ENCODE measurements at regions not wholly inside any gene's neighbourhood (a gene's known extent, or its start where the extent isn't known, plus 50 kb on each side); places are given as distances from the start of the nearest gene placed in this dataset.

- Histone ChIP-seq H3K27me3 (ENCODE audit: control insufficient read depth in 5 of 5, insufficient read depth in 4 of 5, low read length in 5 of 5) (no peaks in the 10 kb centered on the region), H3K9me3 (ENCODE audit: control insufficient read depth in 5 of 5, low read length in 5 of 5) (peaks cover 0 to 8% (median 3%) of the 10 kb centered on the region in 5 donors), H3K4me1 (ENCODE audit: control insufficient read depth in 5 of 5, insufficient read depth in 5 of 5, low read length in 5 of 5) (no peaks in the 10 kb centered on the region), H3K9ac (ENCODE audit: low read length in 5 of 5) (no peak overlapping the region), H3K27ac (ENCODE audit: low read depth, low read length) (no peak overlapping the region), H3K36me3 (ENCODE audit: control insufficient read depth in 5 of 5, insufficient read depth in 5 of 5, low read length in 5 of 5) (no peaks in the 10 kb centered on the region), H3K4me3 (ENCODE audit: low read depth in 1 of 5, low read length in 5 of 5) (no peak overlapping the region)
These were observed 321.7 kb downstream of the ZNF621 start for GRCh38 chr3:40846451-40846850.

GRCh38 chr3:40847551-40847992 is 322.8 kb downstream of the ZNF621 start:
- Histone ChIP-seq H3K27me3 (ENCODE audit: control insufficient read depth in 5 of 5, insufficient read depth in 4 of 5, low read length in 5 of 5) (no peaks in the 10 kb centered on the region), H3K27ac (ENCODE audit: low read depth, low read length) (no peak overlapping the region), H3K36me3 (ENCODE audit: control insufficient read depth in 5 of 5, insufficient read depth in 5 of 5, low read length in 5 of 5) (no peaks in the 10 kb centered on the region), H3K4me3 (ENCODE audit: low read depth in 1 of 5, low read length in 5 of 5) (no peak overlapping the region), H3K9me3 (ENCODE audit: control insufficient read depth in 5 of 5, low read length in 5 of 5) (peaks cover 0 to 8% (median 3%) of the 10 kb centered on the region in 5 donors), H3K4me1 (ENCODE audit: control insufficient read depth in 5 of 5, insufficient read depth in 5 of 5, low read length in 5 of 5) (no peaks in the 10 kb centered on the region), H3K9ac (ENCODE audit: low read length in 5 of 5) (no peak overlapping the region)

- Histone ChIP-seq H3K4me3 (ENCODE audit: low read depth in 1 of 5, low read length in 5 of 5) (no peak overlapping the region), H3K36me3 (ENCODE audit: control insufficient read depth in 5 of 5, insufficient read depth in 5 of 5, low read length in 5 of 5) (no peaks in the 10 kb centered on the region), H3K27me3 (ENCODE audit: control insufficient read depth in 5 of 5, insufficient read depth in 4 of 5, low read length in 5 of 5) (no peaks in the 10 kb centered on the region), H3K27ac (ENCODE audit: low read depth, low read length) (no peak overlapping the region), H3K9me3 (ENCODE audit: control insufficient read depth in 5 of 5, low read length in 5 of 5) (peaks cover 0 to 8% (median 3%) of the 10 kb centered on the region in 5 donors), H3K9ac (ENCODE audit: low read length in 5 of 5) (no peak overlapping the region), H3K4me1 (ENCODE audit: control insufficient read depth in 5 of 5, insufficient read depth in 5 of 5, low read length in 5 of 5) (no peaks in the 10 kb centered on the region)
These were observed 323.7 kb downstream of the ZNF621 start for GRCh38 chr3:40848421-40848820.

- Histone ChIP-seq H3K9me3 (ENCODE audit: control insufficient read depth in 5 of 5, low read length in 5 of 5) (peaks cover 0 to 5% (median 0%) of the 10 kb centered on the region in 5 donors), H3K27me3 (ENCODE audit: control insufficient read depth in 5 of 5, insufficient read depth in 4 of 5, low read length in 5 of 5) (no peaks in the 10 kb centered on the region), H3K27ac (ENCODE audit: low read depth, low read length) (no peak overlapping the region), H3K4me1 (ENCODE audit: control insufficient read depth in 5 of 5, insufficient read depth in 5 of 5, low read length in 5 of 5) (no peaks in the 10 kb centered on the region), H3K9ac (ENCODE audit: low read length in 5 of 5) (no peak overlapping the region), H3K4me3 (ENCODE audit: low read depth in 1 of 5, low read length in 5 of 5) (no peak overlapping the region), H3K36me3 (ENCODE audit: control insufficient read depth in 5 of 5, insufficient read depth in 5 of 5, low read length in 5 of 5) (no peaks in the 10 kb centered on the region)
These were observed 326.1 kb downstream of the ZNF621 start for GRCh38 chr3:40850861-40851260.

- Histone ChIP-seq H3K27ac (ENCODE audit: low read depth, low read length) (no peak overlapping the region), H3K9ac (ENCODE audit: low read length in 5 of 5) (no peak overlapping the region), H3K27me3 (ENCODE audit: control insufficient read depth in 5 of 5, insufficient read depth in 4 of 5, low read length in 5 of 5) (no peaks in the 10 kb centered on the region), H3K4me1 (ENCODE audit: control insufficient read depth in 5 of 5, insufficient read depth in 5 of 5, low read length in 5 of 5) (no peaks in the 10 kb centered on the region), H3K36me3 (ENCODE audit: control insufficient read depth in 5 of 5, insufficient read depth in 5 of 5, low read length in 5 of 5) (no peaks in the 10 kb centered on the region), H3K4me3 (ENCODE audit: low read depth in 1 of 5, low read length in 5 of 5) (no peak overlapping the region), H3K9me3 (ENCODE audit: control insufficient read depth in 5 of 5, low read length in 5 of 5) (no peaks in the 10 kb centered on the region)
These were observed 327.1 kb downstream of the ZNF621 start for GRCh38 chr3:40851836-40852235.

- Histone ChIP-seq H3K4me3 (ENCODE audit: low read depth in 1 of 5, low read length in 5 of 5) (no peak overlapping the region), H3K27ac (ENCODE audit: low read depth, low read length) (no peak overlapping the region), H3K9me3 (ENCODE audit: control insufficient read depth in 5 of 5, low read length in 5 of 5) (no peaks in the 10 kb centered on the region), H3K27me3 (ENCODE audit: control insufficient read depth in 5 of 5, insufficient read depth in 4 of 5, low read length in 5 of 5) (no peaks in the 10 kb centered on the region), H3K36me3 (ENCODE audit: control insufficient read depth in 5 of 5, insufficient read depth in 5 of 5, low read length in 5 of 5) (no peaks in the 10 kb centered on the region), H3K4me1 (ENCODE audit: control insufficient read depth in 5 of 5, insufficient read depth in 5 of 5, low read length in 5 of 5) (no peaks in the 10 kb centered on the region), H3K9ac (ENCODE audit: low read length in 5 of 5) (no peak overlapping the region)
These were observed 328.0 kb downstream of the ZNF621 start for GRCh38 chr3:40852712-40853111.

GRCh38 chr3:40853474-40853873 is 328.7 kb downstream of the ZNF621 start:
- Histone ChIP-seq H3K36me3 (ENCODE audit: control insufficient read depth in 5 of 5, insufficient read depth in 5 of 5, low read length in 5 of 5) (no peaks in the 10 kb centered on the region), H3K4me1 (ENCODE audit: control insufficient read depth in 5 of 5, insufficient read depth in 5 of 5, low read length in 5 of 5) (no peaks in the 10 kb centered on the region), H3K9me3 (ENCODE audit: control insufficient read depth in 5 of 5, low read length in 5 of 5) (no peaks in the 10 kb centered on the region), H3K9ac (ENCODE audit: low read length in 5 of 5) (no peak overlapping the region), H3K27ac (ENCODE audit: low read depth, low read length) (no peak overlapping the region), H3K27me3 (ENCODE audit: control insufficient read depth in 5 of 5, insufficient read depth in 4 of 5, low read length in 5 of 5) (no peaks in the 10 kb centered on the region), H3K4me3 (ENCODE audit: low read depth in 1 of 5, low read length in 5 of 5) (no peak overlapping the region)

GRCh38 chr3:40855871-40856270 is 331.1 kb downstream of the ZNF621 start:
- H3K36me3 ChIP-seq (ENCODE audit: control insufficient read depth in 5 of 5, insufficient read depth in 5 of 5, low read length in 5 of 5), result no peaks in the 10 kb centered on the region
- no peaks in the 10 kb centered on the region for H3K27me3 ChIP-seq (ENCODE audit: control insufficient read depth in 5 of 5, insufficient read depth in 4 of 5, low read length in 5 of 5)
- no peak overlapping the region for H3K27ac ChIP-seq (ENCODE audit: low read depth, low read length)
- H3K4me3 ChIP-seq (ENCODE audit: low read depth in 1 of 5, low read length in 5 of 5), result no peak overlapping the region
- no peaks in the 10 kb centered on the region for H3K9me3 ChIP-seq (ENCODE audit: control insufficient read depth in 5 of 5, low read length in 5 of 5)
- no peak overlapping the region for H3K9ac ChIP-seq (ENCODE audit: low read length in 5 of 5)
- no peaks in the 10 kb centered on the region for H3K4me1 ChIP-seq (ENCODE audit: control insufficient read depth in 5 of 5, insufficient read depth in 5 of 5, low read length in 5 of 5)

- no peaks in the 10 kb centered on the region for H3K27me3 ChIP-seq (ENCODE audit: control insufficient read depth in 5 of 5, insufficient read depth in 4 of 5, low read length in 5 of 5)
- H3K36me3 ChIP-seq (ENCODE audit: control insufficient read depth in 5 of 5, insufficient read depth in 5 of 5, low read length in 5 of 5), result no peaks in the 10 kb centered on the region
- no peak overlapping the region for H3K27ac ChIP-seq (ENCODE audit: low read depth, low read length)
- no peaks in the 10 kb centered on the region for H3K9me3 ChIP-seq (ENCODE audit: control insufficient read depth in 5 of 5, low read length in 5 of 5)
- no peak overlapping the region for H3K4me3 ChIP-seq (ENCODE audit: low read depth in 1 of 5, low read length in 5 of 5)
- no peaks in the 10 kb centered on the region for H3K4me1 ChIP-seq (ENCODE audit: control insufficient read depth in 5 of 5, insufficient read depth in 5 of 5, low read length in 5 of 5)
- H3K9ac ChIP-seq (ENCODE audit: low read length in 5 of 5), result no peak overlapping the region
These were observed 333.8 kb downstream of the ZNF621 start for GRCh38 chr3:40858364-40859115.

- Histone ChIP-seq H3K9ac (ENCODE audit: low read length in 5 of 5) (no peak overlapping the region), H3K36me3 (ENCODE audit: control insufficient read depth in 5 of 5, insufficient read depth in 5 of 5, low read length in 5 of 5) (no peaks in the 10 kb centered on the region), H3K9me3 (ENCODE audit: control insufficient read depth in 5 of 5, low read length in 5 of 5) (no peaks in the 10 kb centered on the region), H3K27me3 (ENCODE audit: control insufficient read depth in 5 of 5, insufficient read depth in 4 of 5, low read length in 5 of 5) (no peaks in the 10 kb centered on the region), H3K4me1 (ENCODE audit: control insufficient read depth in 5 of 5, insufficient read depth in 5 of 5, low read length in 5 of 5) (no peaks in the 10 kb centered on the region), H3K4me3 (ENCODE audit: low read depth in 1 of 5, low read length in 5 of 5) (no peak overlapping the region), H3K27ac (ENCODE audit: low read depth, low read length) (no peak overlapping the region)
These were observed 336.4 kb upstream of the CTNNB1 start for GRCh38 chr3:40862946-40863345.
